Fibroblast of lung (primary cell): ENCODE measurements at regions not wholly inside any gene's neighbourhood (a gene's known extent, or its start where the extent isn't known, plus 50 kb on each side); places are given as distances from the start of the nearest gene placed in this dataset.

Source experiments
- EZH2 ChIP-seq: IDR thresholded peaks from 2 replicates; pipeline ENCODE4 v1.5.1; 2012; ENCODE audit warnings: low read length, control low read depth, mild to moderate bottlenecking; ENCODE audit errors: missing control alignments
- TF ChIP-seq, protein P1 (sequence below), 2 donors: IDR thresholded peaks in 1 of 2; conservative IDR thresholded peaks in 1 of 2; 1 replicate in 1 of 2; 2 replicates in 1 of 2; pipeline ENCODE4 v1.5.1; 2011 to 2012; ENCODE audit warnings: low read length in 2 of 2, control low read depth in 1 of 2, inconsistent platforms in 1 of 2, low read depth in 1 of 2, mild to moderate bottlenecking in 1 of 2

DNA sequence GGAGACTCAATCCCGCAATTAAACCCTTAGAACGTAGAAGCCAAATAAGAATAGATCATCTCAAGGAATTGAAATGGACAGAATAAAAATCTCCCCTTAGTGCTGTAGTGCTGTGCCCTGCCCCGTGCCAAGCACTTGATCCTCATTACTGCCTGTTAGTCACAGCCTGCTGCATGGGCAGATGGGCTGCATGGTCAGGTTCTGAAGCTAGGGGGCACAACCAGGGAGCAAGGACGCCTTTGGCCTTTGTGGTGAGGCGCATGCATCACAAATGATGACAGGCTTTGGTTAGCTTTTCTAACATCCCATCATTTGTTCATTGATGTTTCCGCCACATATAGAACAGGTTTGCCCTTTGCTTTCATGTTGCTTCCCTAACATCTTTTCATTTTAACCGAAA lies 336.3 kb upstream of the ADAMTS9 start:
- TF ChIP-seq, protein P1, sequence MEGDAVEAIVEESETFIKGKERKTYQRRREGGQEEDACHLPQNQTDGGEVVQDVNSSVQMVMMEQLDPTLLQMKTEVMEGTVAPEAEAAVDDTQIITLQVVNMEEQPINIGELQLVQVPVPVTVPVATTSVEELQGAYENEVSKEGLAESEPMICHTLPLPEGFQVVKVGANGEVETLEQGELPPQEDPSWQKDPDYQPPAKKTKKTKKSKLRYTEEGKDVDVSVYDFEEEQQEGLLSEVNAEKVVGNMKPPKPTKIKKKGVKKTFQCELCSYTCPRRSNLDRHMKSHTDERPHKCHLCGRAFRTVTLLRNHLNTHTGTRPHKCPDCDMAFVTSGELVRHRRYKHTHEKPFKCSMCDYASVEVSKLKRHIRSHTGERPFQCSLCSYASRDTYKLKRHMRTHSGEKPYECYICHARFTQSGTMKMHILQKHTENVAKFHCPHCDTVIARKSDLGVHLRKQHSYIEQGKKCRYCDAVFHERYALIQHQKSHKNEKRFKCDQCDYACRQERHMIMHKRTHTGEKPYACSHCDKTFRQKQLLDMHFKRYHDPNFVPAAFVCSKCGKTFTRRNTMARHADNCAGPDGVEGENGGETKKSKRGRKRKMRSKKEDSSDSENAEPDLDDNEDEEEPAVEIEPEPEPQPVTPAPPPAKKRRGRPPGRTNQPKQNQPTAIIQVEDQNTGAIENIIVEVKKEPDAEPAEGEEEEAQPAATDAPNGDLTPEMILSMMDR (conservative IDR thresholded peaks at IDR 0.05 in 1 of 2, IDR thresholded peaks at IDR 0.05 in 1 of 2; ENCODE audit: low read depth in 1 of 2, low read length in 2 of 2): no peak
- TF ChIP-seq EZH2: no peak
